ENCODE measurements at regions not wholly inside any gene's neighbourhood (a gene's known extent, or its start where the extent isn't known, plus 50 kb on each side); places are given as distances from the start of the nearest gene placed in this dataset.
"Not testable (repeated sequence)": the region's sequence is repeated elsewhere in the genome, so short reads cannot be mapped to it uniquely, and the experiment has no call there.

GRCh38 chr2:36163520-36164254 lies 191.9 kb upstream of the CRIM1 start:
- DNase-seq (ENCODE audit: low read depth), result no peak

GRCh38 chr2:36157093-36157492 lies 198.5 kb upstream of the CRIM1 start:
- not testable (repeated sequence) for DNase-seq (ENCODE audit: low read depth)

GRCh38 chr2:36147670-36148390 lies 207.7 kb upstream of the CRIM1 start:
- no peak for DNase-seq (ENCODE audit: low read depth)

- DNase-seq (ENCODE audit: low read depth), result no peak
Observed at GRCh38 chr2:36146765-36147164, 208.8 kb upstream of the CRIM1 start.

- no peak for DNase-seq (ENCODE audit: low read depth)
Observed at GRCh38 chr2:36140391-36140790, 215.2 kb upstream of the CRIM1 start.

- DNase-seq (ENCODE audit: low read depth), result no peak
Observed at GRCh38 chr2:36137612-36138011, 218.0 kb upstream of the CRIM1 start.

- no peak for DNase-seq (ENCODE audit: low read depth)
Observed at GRCh38 chr2:36134281-36134680, 221.3 kb upstream of the CRIM1 start.

- no peak for DNase-seq (ENCODE audit: low read depth)
Observed at GRCh38 chr2:36128359-36128758, 227.2 kb upstream of the CRIM1 start.

GRCh38 chr2:36125702-36126101 lies 229.9 kb upstream of the CRIM1 start:
- no peak for DNase-seq (ENCODE audit: low read depth)

GRCh38 chr2:36123995-36124394 lies 231.6 kb upstream of the CRIM1 start:
- DNase-seq (ENCODE audit: low read depth), result no peak

GRCh38 chr2:36097022-36097421 lies 258.6 kb upstream of the CRIM1 start:
- DNase-seq (ENCODE audit: low read depth), result no peak

GRCh38 chr2:36091844-36092741 lies 263.5 kb upstream of the CRIM1 start:
- DNase-seq (ENCODE audit: low read depth), result not testable (repeated sequence)

GRCh38 chr2:36088716-36089328 lies 266.8 kb upstream of the CRIM1 start:
- DNase-seq (ENCODE audit: low read depth), result no peak

GRCh38 chr2:36087344-36087743 lies 268.2 kb upstream of the CRIM1 start:
- DNase-seq (ENCODE audit: low read depth), result no peak

GRCh38 chr2:36079793-36080192 lies 275.8 kb upstream of the CRIM1 start:
- DNase-seq (ENCODE audit: low read depth), result no peak

GRCh38 chr2:36074008-36074407 lies 281.6 kb upstream of the CRIM1 start:
- DNase-seq (ENCODE audit: low read depth), result no peak

- no peak for DNase-seq (ENCODE audit: low read depth)
Observed at GRCh38 chr2:36071698-36072097, 283.9 kb upstream of the CRIM1 start.

GRCh38 chr2:36069074-36069473 lies 286.5 kb upstream of the CRIM1 start:
- no peak for DNase-seq (ENCODE audit: low read depth)

GRCh38 chr2:36068086-36068485 lies 287.5 kb upstream of the CRIM1 start:
- DNase-seq (ENCODE audit: low read depth), result no peak

GRCh38 chr2:36060133-36060532 lies 295.4 kb upstream of the CRIM1 start:
- no peak for DNase-seq (ENCODE audit: low read depth)

- DNase-seq (ENCODE audit: low read depth), result no peak
Observed at GRCh38 chr2:36059691-36060090, 295.9 kb upstream of the CRIM1 start.

- DNase-seq (ENCODE audit: low read depth), result no peak
Observed at GRCh38 chr2:36058953-36059352, 296.6 kb upstream of the CRIM1 start.

Measured in GM04504 (cell line).